ENCODE measurements at regions not wholly inside any gene's neighbourhood (a gene's known extent, or its start where the extent isn't known, plus 50 kb on each side); places are given as distances from the start of the nearest gene placed in this dataset.

GRCh38 chr2:7840651-7841380, 841.0 kb upstream of the ID2 start:
- intact Hi-C loops (cut with DNase I; ENCODE audit: low total_unique reads): no loop called here
- Histone ChIP-seq H3K4me1 (peaks cover 0 to 3% (median 1%) of the 10 kb centered on the region in 4 donors), H3K9me3 (no peaks in the 10 kb centered on the region), H3K4me3 (no peak overlapping the region), H3K27ac (no peak overlapping the region), H3K27me3 (peaks cover 0 to 2% (median 0%) of the 10 kb centered on the region in 3 donors), H3K36me3 (no peaks in the 10 kb centered on the region)
- no peak for TF ChIP-seq CTCF (IDR thresholded peaks at IDR 0.05)
- TF ChIP-seq POLR2A (IDR thresholded peaks at IDR 0.05): no peak
- TF ChIP-seq POLR2AphosphoS5 (IDR thresholded peaks at IDR 0.05): no peak
- no peak for TF ChIP-seq EP300 (IDR thresholded peaks at IDR 0.05)
- WGBS, 5 donors: 79 to 89% (median 86%) methylated on average over 16 of the region's 16 CpGs
- no peak for DNase-seq

DNA sequence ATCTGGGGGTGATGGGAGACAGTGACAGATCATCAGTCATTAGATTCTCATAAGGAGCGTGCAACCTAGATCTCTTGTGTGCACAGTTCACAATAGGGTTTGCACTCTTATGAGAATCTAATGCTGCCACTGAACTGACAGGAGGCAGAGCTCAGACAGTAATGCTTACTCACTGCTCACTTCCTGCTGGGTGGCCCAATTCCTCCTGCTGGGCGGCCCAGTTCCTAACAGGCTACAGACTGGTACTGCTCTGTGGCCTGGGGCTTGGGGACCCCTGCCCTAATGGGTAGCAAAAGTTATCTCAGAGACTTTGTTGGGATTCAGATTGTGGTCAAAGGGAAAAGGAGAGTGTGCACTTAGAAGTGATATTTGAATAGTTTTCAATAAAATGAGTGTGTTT, 840.1 kb upstream of the ID2 start:
- H3K4me1 ChIP-seq: no peaks in the 10 kb centered on the region
- no peaks in the 10 kb centered on the region for H3K9me3 ChIP-seq
- no peak overlapping the region for H3K4me3 ChIP-seq
- H3K27me3 ChIP-seq: peaks cover 0 to 4% (median 0%) of the 10 kb centered on the region in 3 donors
- WGBS, 5 donors: 58 to 85% (median 73%) methylated on average over 2 of the region's 2 CpGs
- intact Hi-C loops (cut with DNase I; ENCODE audit: low total_unique reads): no loop called here
- no peaks in the 10 kb centered on the region for H3K36me3 ChIP-seq
- no peak for DNase-seq
- no peak overlapping the region for H3K27ac ChIP-seq
- no peak for TF ChIP-seq POLR2A (IDR thresholded peaks at IDR 0.05)
- TF ChIP-seq POLR2AphosphoS5 (IDR thresholded peaks at IDR 0.05): no peak
- no peak for TF ChIP-seq EP300 (IDR thresholded peaks at IDR 0.05)
- TF ChIP-seq CTCF (IDR thresholded peaks at IDR 0.05): no peak

- TF ChIP-seq EP300 (IDR thresholded peaks at IDR 0.05) (no peak), POLR2AphosphoS5 (IDR thresholded peaks at IDR 0.05) (no peak), POLR2A (IDR thresholded peaks at IDR 0.05) (no peak), CTCF (IDR thresholded peaks at IDR 0.05) (no peak)
- Histone ChIP-seq H3K4me1 (peaks cover 0 to 8% (median 0%) of the 10 kb centered on the region in 4 donors), H3K9me3 (no peaks in the 10 kb centered on the region), H3K27me3 (peaks cover 0 to 4% (median 0%) of the 10 kb centered on the region in 3 donors), H3K36me3 (no peaks in the 10 kb centered on the region), H3K4me3 (no peak overlapping the region), H3K27ac (no peak overlapping the region)
- no peak for DNase-seq
- WGBS, 5 donors: 63 to 78% (median 71%) methylated on average over 9 of the region's 9 CpGs
- intact Hi-C loops (cut with DNase I; ENCODE audit: low total_unique reads): no loop called here
These were observed 837.4 kb upstream of the ID2 start for GRCh38 chr2:7844414-7844965.

DNA sequence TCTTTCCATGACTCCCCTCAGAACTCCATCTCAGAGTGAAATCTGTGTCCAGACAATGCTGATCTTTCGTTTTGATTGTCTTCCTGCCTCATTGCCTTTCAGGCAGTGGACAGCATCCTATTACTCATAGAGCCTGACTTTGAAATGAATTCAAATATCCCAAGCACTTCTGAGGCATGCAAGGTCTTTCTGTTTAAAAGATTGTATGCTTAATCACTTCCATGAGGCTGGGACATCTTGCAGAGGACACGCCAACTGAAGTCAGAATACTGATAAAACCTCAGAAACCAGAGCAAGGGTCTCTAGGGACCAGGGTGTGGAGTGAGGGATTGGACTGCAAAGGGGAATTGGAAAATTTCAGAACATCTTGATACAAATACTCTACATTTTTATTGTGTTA, 836.5 kb upstream of the ID2 start:
- DNase-seq: no peak
- Histone ChIP-seq H3K9me3 (no peaks in the 10 kb centered on the region), H3K36me3 (no peaks in the 10 kb centered on the region), H3K4me3 (no peak overlapping the region), H3K27ac (no peak overlapping the region), H3K4me1 (peaks cover 0 to 8% (median 0%) of the 10 kb centered on the region in 4 donors), H3K27me3 (peaks cover 0 to 4% (median 0%) of the 10 kb centered on the region in 3 donors)
- no peak for TF ChIP-seq POLR2AphosphoS5 (IDR thresholded peaks at IDR 0.05)
- TF ChIP-seq CTCF (IDR thresholded peaks at IDR 0.05): no peak
- no peak for TF ChIP-seq EP300 (IDR thresholded peaks at IDR 0.05)
- TF ChIP-seq POLR2A (IDR thresholded peaks at IDR 0.05): no peak
- intact Hi-C loops (cut with DNase I; ENCODE audit: low total_unique reads): no loop called here
- 57 to 69% (median 59%) methylated on average over 2 of the region's 2 CpGs for WGBS, 5 donors
